ENCODE measurements at regions not wholly inside any gene's neighbourhood (a gene's known extent, or its start where the extent isn't known, plus 50 kb on each side); places are given as distances from the start of the nearest gene placed in this dataset.

GRCh38 chr7:125256446-125256845 is 326.8 kb upstream of the POT1 start:
- Histone ChIP-seq H3K4me1 (ENCODE audit: control insufficient read depth, insufficient read depth, low read length) (no peaks in the 10 kb centered on the region), H3K36me3 (ENCODE audit: control insufficient read depth, insufficient read depth, low read length) (no peaks in the 10 kb centered on the region), H3K9me3 (ENCODE audit: control insufficient read depth, low read depth, low read length) (no peaks in the 10 kb centered on the region), H3K27me3 (ENCODE audit: control insufficient read depth, insufficient read depth, low read length) (no peaks in the 10 kb centered on the region), H3K4me3 (ENCODE audit: low read length) (no peak overlapping the region), H3K27ac (ENCODE audit: low read length) (no peak overlapping the region)
- WGBS (ENCODE audit: insufficient coverage, low lambda C conversion rate), result 8% methylated on average over 2 of the region's 2 CpGs
- DNase-seq, result peak in 1 of 2 donors; percentile 53

- no peaks in the 10 kb centered on the region for H3K27me3 ChIP-seq (ENCODE audit: control insufficient read depth, insufficient read depth, low read length)
- H3K9me3 ChIP-seq (ENCODE audit: control insufficient read depth, low read depth, low read length), result no peaks in the 10 kb centered on the region
- H3K4me1 ChIP-seq (ENCODE audit: control insufficient read depth, insufficient read depth, low read length), result no peaks in the 10 kb centered on the region
- H3K4me3 ChIP-seq (ENCODE audit: low read length), result no peak overlapping the region
- H3K36me3 ChIP-seq (ENCODE audit: control insufficient read depth, insufficient read depth, low read length), result no peaks in the 10 kb centered on the region
- no CpG with 5 or more reads among the region's 3 CpGs for WGBS (ENCODE audit: insufficient coverage, low lambda C conversion rate)
- no peak overlapping the region for H3K27ac ChIP-seq (ENCODE audit: low read length)
- DNase-seq, result peak in 1 of 2 donors; percentile 16
These were observed 326.2 kb upstream of the POT1 start for GRCh38 chr7:125255810-125256209.

GRCh38 chr7:125254566-125254965 is 324.9 kb upstream of the POT1 start:
- WGBS (ENCODE audit: insufficient coverage, low lambda C conversion rate), result no CpG with 5 or more reads among the region's 1 CpG
- H3K27me3 ChIP-seq (ENCODE audit: control insufficient read depth, insufficient read depth, low read length), result no peaks in the 10 kb centered on the region
- no peaks in the 10 kb centered on the region for H3K4me1 ChIP-seq (ENCODE audit: control insufficient read depth, insufficient read depth, low read length)
- no peak overlapping the region for H3K4me3 ChIP-seq (ENCODE audit: low read length)
- H3K27ac ChIP-seq (ENCODE audit: low read length), result no peak overlapping the region
- H3K36me3 ChIP-seq (ENCODE audit: control insufficient read depth, insufficient read depth, low read length), result no peaks in the 10 kb centered on the region
- no peaks in the 10 kb centered on the region for H3K9me3 ChIP-seq (ENCODE audit: control insufficient read depth, low read depth, low read length)
- DNase-seq, result no peak

GRCh38 chr7:125253452-125254190 is 324.0 kb upstream of the POT1 start:
- H3K9me3 ChIP-seq (ENCODE audit: control insufficient read depth, low read depth, low read length), result no peaks in the 10 kb centered on the region
- H3K4me3 ChIP-seq (ENCODE audit: low read length), result no peak overlapping the region
- H3K4me1 ChIP-seq (ENCODE audit: control insufficient read depth, insufficient read depth, low read length), result no peaks in the 10 kb centered on the region
- no peaks in the 10 kb centered on the region for H3K27me3 ChIP-seq (ENCODE audit: control insufficient read depth, insufficient read depth, low read length)
- DNase-seq, result no peak
- 68% methylated on average over 2 of the region's 3 CpGs for WGBS (ENCODE audit: insufficient coverage, low lambda C conversion rate)
- no peak overlapping the region for H3K27ac ChIP-seq (ENCODE audit: low read length)
- no peaks in the 10 kb centered on the region for H3K36me3 ChIP-seq (ENCODE audit: control insufficient read depth, insufficient read depth, low read length)

GRCh38 chr7:125247514-125248098 is 318.0 kb upstream of the POT1 start:
- Histone ChIP-seq H3K27me3 (ENCODE audit: control insufficient read depth, insufficient read depth, low read length) (no peaks in the 10 kb centered on the region), H3K9me3 (ENCODE audit: control insufficient read depth, low read depth, low read length) (no peaks in the 10 kb centered on the region), H3K36me3 (ENCODE audit: control insufficient read depth, insufficient read depth, low read length) (no peaks in the 10 kb centered on the region), H3K27ac (ENCODE audit: low read length) (no peak overlapping the region), H3K4me1 (ENCODE audit: control insufficient read depth, insufficient read depth, low read length) (no peaks in the 10 kb centered on the region), H3K4me3 (ENCODE audit: low read length) (no peak overlapping the region)
- DNase-seq, result no peak
- whole genome bisulfite sequencing (ENCODE audit: insufficient coverage, low lambda C conversion rate), result no CpG with 5 or more reads among the region's 1 CpG

- H3K36me3 ChIP-seq (ENCODE audit: control insufficient read depth, insufficient read depth, low read length), result no peaks in the 10 kb centered on the region
- H3K27me3 ChIP-seq (ENCODE audit: control insufficient read depth, insufficient read depth, low read length), result no peaks in the 10 kb centered on the region
These were observed 317.1 kb upstream of the POT1 start for GRCh38 chr7:125246706-125247105.

GRCh38 chr7:125241548-125241947 is 311.9 kb upstream of the POT1 start:
- Histone ChIP-seq H3K4me3 (ENCODE audit: low read length) (no peak overlapping the region), H3K36me3 (ENCODE audit: control insufficient read depth, insufficient read depth, low read length) (no peaks in the 10 kb centered on the region), H3K4me1 (ENCODE audit: control insufficient read depth, insufficient read depth, low read length) (no peaks in the 10 kb centered on the region), H3K9me3 (ENCODE audit: control insufficient read depth, low read depth, low read length) (no peaks in the 10 kb centered on the region), H3K27ac (ENCODE audit: low read length) (no peak overlapping the region), H3K27me3 (ENCODE audit: control insufficient read depth, insufficient read depth, low read length) (no peaks in the 10 kb centered on the region)
- no peak for DNase-seq

More at GRCh38 chr7:125246706-125247105, 317.1 kb upstream of the POT1 start:
- Histone ChIP-seq H3K9me3 (ENCODE audit: control insufficient read depth, low read depth, low read length) (no peaks in the 10 kb centered on the region), H3K27ac (ENCODE audit: low read length) (no peak overlapping the region), H3K4me1 (ENCODE audit: control insufficient read depth, insufficient read depth, low read length) (no peaks in the 10 kb centered on the region), H3K4me3 (ENCODE audit: low read length) (no peak overlapping the region)
- 40% methylated on average over 1 of the region's 1 CpG for WGBS (ENCODE audit: insufficient coverage, low lambda C conversion rate)
- DNase-seq, result no peak

GRCh38 chr7:125222596-125222995 is 293.0 kb upstream of the POT1 start:
- no peak for DNase-seq
- Histone ChIP-seq H3K4me3 (ENCODE audit: low read length) (no peak overlapping the region), H3K9me3 (ENCODE audit: control insufficient read depth, low read depth, low read length) (no peaks in the 10 kb centered on the region), H3K4me1 (ENCODE audit: control insufficient read depth, insufficient read depth, low read length) (no peaks in the 10 kb centered on the region), H3K36me3 (ENCODE audit: control insufficient read depth, insufficient read depth, low read length) (no peaks in the 10 kb centered on the region), H3K27ac (ENCODE audit: low read length) (no peak overlapping the region), H3K27me3 (ENCODE audit: control insufficient read depth, insufficient read depth, low read length) (no peaks in the 10 kb centered on the region)
- WGBS (ENCODE audit: insufficient coverage, low lambda C conversion rate), result no CpG with 5 or more reads among the region's 1 CpG

GRCh38 chr7:125218076-125218475 is 288.5 kb upstream of the POT1 start:
- no peaks in the 10 kb centered on the region for H3K27me3 ChIP-seq (ENCODE audit: control insufficient read depth, insufficient read depth, low read length)
- H3K9me3 ChIP-seq (ENCODE audit: control insufficient read depth, low read depth, low read length), result no peaks in the 10 kb centered on the region
- H3K36me3 ChIP-seq (ENCODE audit: control insufficient read depth, insufficient read depth, low read length), result no peaks in the 10 kb centered on the region
- no peak overlapping the region for H3K4me3 ChIP-seq (ENCODE audit: low read length)
- H3K4me1 ChIP-seq (ENCODE audit: control insufficient read depth, insufficient read depth, low read length), result no peaks in the 10 kb centered on the region
- no CpG with 5 or more reads among the region's 2 CpGs for WGBS (ENCODE audit: insufficient coverage, low lambda C conversion rate)
- no peak overlapping the region for H3K27ac ChIP-seq (ENCODE audit: low read length)
- no peak for DNase-seq

GRCh38 chr7:125201002-125201401 is 271.4 kb upstream of the POT1 start:
- Histone ChIP-seq H3K27ac (ENCODE audit: low read length) (no peak overlapping the region), H3K4me1 (ENCODE audit: control insufficient read depth, insufficient read depth, low read length) (no peaks in the 10 kb centered on the region), H3K36me3 (ENCODE audit: control insufficient read depth, insufficient read depth, low read length) (no peaks in the 10 kb centered on the region), H3K9me3 (ENCODE audit: control insufficient read depth, low read depth, low read length) (no peaks in the 10 kb centered on the region), H3K27me3 (ENCODE audit: control insufficient read depth, insufficient read depth, low read length) (no peaks in the 10 kb centered on the region), H3K4me3 (ENCODE audit: low read length) (no peak overlapping the region)
- no peak for DNase-seq
- 83% methylated on average over 1 of the region's 4 CpGs for WGBS (ENCODE audit: insufficient coverage, low lambda C conversion rate)

Data from large intestine (tissue), 3 donors.